OCI-LY1 (cell line): ENCODE measurements at regions not wholly inside any gene's neighbourhood (a gene's known extent, or its start where the extent isn't known, plus 50 kb on each side); places are given as distances from the start of the nearest gene placed in this dataset.
"Not testable (repeated sequence)": the region's sequence is repeated elsewhere in the genome, so short reads cannot be mapped to it uniquely, and the experiment has no call there.

ENCODE experiments used
- H2AFZ ChIP-seq: fragments of 200-600 bp; sonication (generic), shearing (Covaris generic); 2 replicates; pipeline ENCODE4 v1.6.0; 2014; ENCODE audit warnings: antibody characterized with exemption, mild to moderate bottlenecking, low read length
- H3F3A ChIP-seq: fragments of 200-600 bp; sonication (generic), shearing (Covaris generic); 2 replicates; pipeline ENCODE4 v1.6.0; 2014; ENCODE audit warnings: mild to moderate bottlenecking, antibody characterized with exemption, low read length, moderate library complexity; ENCODE audit not compliant: insufficient read depth
- H3K27ac ChIP-seq: fragments of 200-600 bp; sonication (generic); 2 replicates; pipeline ENCODE4 v1.5.1; 2014; ENCODE audit warnings: low read length, mixed run types, mild to moderate bottlenecking, low read depth; ENCODE audit not compliant: poor library complexity, severe bottlenecking
- H3K27me3 ChIP-seq: fragments of 200-600 bp; sonication (generic); 2 replicates; pipeline ENCODE4 v1.6.0; 2014; ENCODE audit warnings: antibody characterized with exemption, mild to moderate bottlenecking, low read length, moderate library complexity; ENCODE audit not compliant: insufficient read depth
- H3K36me3 ChIP-seq: fragments of 200-600 bp; sonication (generic); 2 replicates; pipeline ENCODE4 v1.6.1; 2014; ENCODE audit warnings: mild to moderate bottlenecking, antibody characterized with exemption, low read length, moderate library complexity, mixed read lengths; ENCODE audit not compliant: insufficient read depth
- H3K4me1 ChIP-seq: fragments of 200-600 bp; sonication (generic); 2 replicates; pipeline ENCODE4 v1.5.1; 2014; ENCODE audit warnings: mild to moderate bottlenecking, low read length, moderate library complexity; ENCODE audit not compliant: insufficient read depth, severe bottlenecking
- H3K4me2 ChIP-seq: fragments of 200-600 bp; sonication (generic), shearing (Covaris generic); 2 replicates; pipeline ENCODE4 v1.6.1; 2014; ENCODE audit warnings: low read length
- H3K4me3 ChIP-seq: fragments of 200-600 bp; sonication (generic); 2 replicates; pipeline ENCODE4 v1.5.1; 2014; ENCODE audit warnings: low read length, low read depth, mild to moderate bottlenecking, mixed read lengths; ENCODE audit not compliant: poor library complexity, severe bottlenecking
- H3K79me2 ChIP-seq: fragments of 200-600 bp; shearing (Covaris generic); 2 replicates; pipeline ENCODE4 v1.6.1; 2016; ENCODE audit warnings: mixed run types, low read length, mixed read lengths; ENCODE audit not compliant: insufficient read depth
- H3K9ac ChIP-seq: fragments of 200-600 bp; sonication (generic), shearing (Covaris generic); 2 replicates; pipeline ENCODE4 v1.6.1; 2014; ENCODE audit warnings: mild to moderate bottlenecking, low read length, mixed read lengths
- H3K9me2 ChIP-seq: fragments of 200-600 bp; sonication (generic), shearing (Covaris generic); 2 replicates; pipeline ENCODE4 v1.6.1; 2014; ENCODE audit warnings: low read depth, mild to moderate bottlenecking, low read length, mixed read lengths
- H3K9me3 ChIP-seq: fragments of 200-600 bp; shearing (Covaris generic); 2 replicates; pipeline ENCODE4 v1.6.1; 2014; ENCODE audit warnings: low read length, mixed read lengths
- H4K20me1 ChIP-seq: fragments of 200-600 bp; sonication (generic), shearing (Covaris generic); 2 replicates; pipeline ENCODE4 v1.6.0; 2016; ENCODE audit warnings: mild to moderate bottlenecking, low read length; ENCODE audit not compliant: insufficient read depth
- EZH2 ChIP-seq: fragments of 200-600 bp; sonication (generic), shearing (Covaris generic); IDR thresholded peaks from 2 replicates; pipeline ENCODE4 v1.8.0; 2017; ENCODE audit warnings: borderline replicate concordance, mixed run types, mild to moderate bottlenecking, antibody characterized with exemption, low read length, moderate library complexity, mixed read lengths
- TF ChIP-seq, protein P1 (sequence below): fragments of 200-600 bp; sonication (generic), shearing (Covaris generic); IDR thresholded peaks from 2 replicates; pipeline ENCODE4 v1.5.1; 2017; ENCODE audit warnings: mild to moderate bottlenecking, antibody characterized with exemption, low read length, moderate library complexity, mixed read lengths

DNA sequence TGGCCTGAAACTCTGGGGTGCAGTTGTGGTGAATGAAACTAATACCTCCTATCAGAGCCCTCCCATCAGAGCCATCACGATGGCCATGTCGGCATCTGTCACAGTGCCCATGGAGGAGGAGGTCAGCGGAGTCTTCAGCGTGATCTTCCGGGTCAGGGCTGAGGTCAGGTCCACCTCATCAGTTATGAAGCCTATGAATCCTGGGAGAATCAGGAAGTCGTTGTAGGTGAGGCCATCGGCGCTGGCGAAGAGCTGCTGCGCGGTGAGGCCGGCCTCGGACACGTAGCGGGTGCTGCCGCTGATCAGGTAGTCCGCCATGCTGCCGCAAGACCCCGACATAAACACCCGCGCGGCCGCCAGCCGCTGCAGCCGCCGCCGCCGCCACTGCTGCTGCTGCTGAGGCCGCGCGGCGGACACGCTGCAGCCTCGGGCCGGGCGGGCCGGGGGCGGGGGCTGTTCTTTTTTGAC, 376.7 kb upstream of the MAOA start:
- H3K27ac ChIP-seq = no peak overlapping the region
- no peak overlapping the region for H3K4me3 ChIP-seq
- H3K27me3 ChIP-seq = no peaks in the 10 kb centered on the region
- no peak overlapping the region for H3K9ac ChIP-seq
- no peaks in the 10 kb centered on the region for H3F3A ChIP-seq
- H4K20me1 ChIP-seq = no peaks in the 10 kb centered on the region
- no peak overlapping the region for H2AFZ ChIP-seq
- no peaks in the 10 kb centered on the region for H3K9me3 ChIP-seq
- no peaks in the 10 kb centered on the region for H3K4me1 ChIP-seq
- TF ChIP-seq, protein P1, sequence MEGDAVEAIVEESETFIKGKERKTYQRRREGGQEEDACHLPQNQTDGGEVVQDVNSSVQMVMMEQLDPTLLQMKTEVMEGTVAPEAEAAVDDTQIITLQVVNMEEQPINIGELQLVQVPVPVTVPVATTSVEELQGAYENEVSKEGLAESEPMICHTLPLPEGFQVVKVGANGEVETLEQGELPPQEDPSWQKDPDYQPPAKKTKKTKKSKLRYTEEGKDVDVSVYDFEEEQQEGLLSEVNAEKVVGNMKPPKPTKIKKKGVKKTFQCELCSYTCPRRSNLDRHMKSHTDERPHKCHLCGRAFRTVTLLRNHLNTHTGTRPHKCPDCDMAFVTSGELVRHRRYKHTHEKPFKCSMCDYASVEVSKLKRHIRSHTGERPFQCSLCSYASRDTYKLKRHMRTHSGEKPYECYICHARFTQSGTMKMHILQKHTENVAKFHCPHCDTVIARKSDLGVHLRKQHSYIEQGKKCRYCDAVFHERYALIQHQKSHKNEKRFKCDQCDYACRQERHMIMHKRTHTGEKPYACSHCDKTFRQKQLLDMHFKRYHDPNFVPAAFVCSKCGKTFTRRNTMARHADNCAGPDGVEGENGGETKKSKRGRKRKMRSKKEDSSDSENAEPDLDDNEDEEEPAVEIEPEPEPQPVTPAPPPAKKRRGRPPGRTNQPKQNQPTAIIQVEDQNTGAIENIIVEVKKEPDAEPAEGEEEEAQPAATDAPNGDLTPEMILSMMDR = no peak
- no peak for TF ChIP-seq EZH2
- H3K79me2 ChIP-seq = no peaks in the 10 kb centered on the region
- no peak overlapping the region for H3K4me2 ChIP-seq
- no peaks in the 10 kb centered on the region for H3K36me3 ChIP-seq
- no peaks in the 10 kb centered on the region for H3K9me2 ChIP-seq

DNA sequence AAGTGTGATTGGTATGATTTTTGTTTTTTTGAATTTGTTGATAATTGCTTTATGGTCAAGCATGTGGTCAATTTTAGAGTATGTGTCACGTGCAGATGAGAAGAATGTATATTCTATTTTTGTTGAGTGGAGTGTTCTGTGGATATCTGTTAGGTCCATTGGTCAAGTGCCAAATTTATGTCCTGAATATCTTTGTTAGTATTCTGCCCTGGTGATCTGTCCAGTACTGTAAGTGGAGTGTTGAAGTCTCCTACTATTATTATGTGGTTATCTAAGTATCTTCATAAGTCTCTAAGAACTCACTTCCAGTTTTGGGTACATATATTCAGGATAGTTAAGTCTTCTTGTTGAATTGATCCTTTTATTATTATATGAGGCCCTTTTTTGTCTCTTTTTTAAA, 372.9 kb upstream of the MAOA start:
- Histone ChIP-seq H3K9ac (no peak overlapping the region), H3K4me3 (no peak overlapping the region), H3K4me2 (no peak overlapping the region), H3K9me2 (no peaks in the 10 kb centered on the region), H3K4me1 (peaks cover 2% of the 10 kb centered on the region), H3K27ac (no peak overlapping the region), H3K79me2 (no peaks in the 10 kb centered on the region), H4K20me1 (no peaks in the 10 kb centered on the region), H3F3A (no peaks in the 10 kb centered on the region), H3K9me3 (no peaks in the 10 kb centered on the region), H2AFZ (no peak overlapping the region), H3K36me3 (no peaks in the 10 kb centered on the region; the same call in 1 of the 2 replicates), H3K27me3 (no peaks in the 10 kb centered on the region)
- TF ChIP-seq EZH2 = no peak
- TF ChIP-seq, protein P1 = no peak

DNA sequence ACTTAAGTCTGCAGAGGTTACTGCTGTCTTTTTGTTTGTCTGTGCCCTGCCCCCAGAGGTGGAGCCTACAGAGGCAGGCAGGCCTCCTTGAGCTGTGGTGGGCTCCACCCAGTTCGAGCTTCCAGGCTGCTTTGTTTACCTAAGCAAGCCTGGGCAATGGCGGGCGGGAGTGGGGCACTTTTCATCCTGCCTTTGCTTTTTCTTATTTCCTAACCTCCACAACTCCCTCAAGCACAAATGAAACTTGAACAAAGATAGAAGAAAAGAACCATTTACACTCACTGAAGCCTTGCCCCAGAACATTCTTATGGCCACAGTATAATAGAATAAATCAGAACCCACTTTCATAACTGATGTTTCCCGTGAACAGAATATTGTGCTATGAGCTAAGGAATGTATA, 344.5 kb upstream of the MAOA start:
- H3K4me2 ChIP-seq, H3K27ac ChIP-seq, H3F3A ChIP-seq, H3K36me3 ChIP-seq, H3K79me2 ChIP-seq, H2AFZ ChIP-seq, H3K4me3 ChIP-seq, H3K9me2 ChIP-seq, H3K9ac ChIP-seq, H4K20me1 ChIP-seq, H3K4me1 ChIP-seq, H3K9me3 ChIP-seq, H3K27me3 ChIP-seq: not testable (repeated sequence)

DNA sequence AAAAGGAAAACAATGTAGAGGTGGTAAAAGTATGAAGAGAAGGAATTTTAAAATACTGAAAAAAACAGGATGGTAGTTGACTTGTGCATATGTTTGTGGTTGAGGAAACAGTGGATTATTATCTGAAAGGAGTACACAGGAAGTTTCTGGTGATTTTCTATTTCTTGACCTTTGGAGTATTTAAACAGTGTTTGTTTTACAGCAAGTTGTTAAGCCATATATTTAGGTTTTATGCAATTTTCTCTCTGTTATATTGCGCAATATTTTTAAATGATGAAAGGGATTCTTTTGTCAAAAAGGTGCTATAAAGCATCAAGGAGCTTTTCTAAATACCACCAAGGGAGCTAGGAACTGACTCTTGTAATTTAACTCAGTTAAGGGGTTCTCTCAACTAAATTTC, 343.1 kb upstream of the MAOA start:
- Histone ChIP-seq H3K36me3 (no peaks in the 10 kb centered on the region), H3K9me3 (no peaks in the 10 kb centered on the region), H3K4me2 (no peak overlapping the region), H3K27ac (no peak overlapping the region), H3K4me1 (peaks cover 7% of the 10 kb centered on the region), H2AFZ (no peak overlapping the region), H4K20me1 (no peaks in the 10 kb centered on the region), H3F3A (no peaks in the 10 kb centered on the region), H3K9me2 (no peaks in the 10 kb centered on the region), H3K9ac (no peak overlapping the region), H3K79me2 (no peaks in the 10 kb centered on the region), H3K4me3 (no peak overlapping the region), H3K27me3 (no peaks in the 10 kb centered on the region)
- TF ChIP-seq, protein P1 = no peak
